HS-5 (cell line): ENCODE measurements at regions not wholly inside any gene's neighbourhood (a gene's known extent, or its start where the extent isn't known, plus 50 kb on each side); places are given as distances from the start of the nearest gene placed in this dataset.

Experiments
- DNase-seq: peaks from one replicate; pipeline ENCODE4 v3.0.0-alpha.2; 2012; ENCODE audit warnings: low read depth

DNA sequence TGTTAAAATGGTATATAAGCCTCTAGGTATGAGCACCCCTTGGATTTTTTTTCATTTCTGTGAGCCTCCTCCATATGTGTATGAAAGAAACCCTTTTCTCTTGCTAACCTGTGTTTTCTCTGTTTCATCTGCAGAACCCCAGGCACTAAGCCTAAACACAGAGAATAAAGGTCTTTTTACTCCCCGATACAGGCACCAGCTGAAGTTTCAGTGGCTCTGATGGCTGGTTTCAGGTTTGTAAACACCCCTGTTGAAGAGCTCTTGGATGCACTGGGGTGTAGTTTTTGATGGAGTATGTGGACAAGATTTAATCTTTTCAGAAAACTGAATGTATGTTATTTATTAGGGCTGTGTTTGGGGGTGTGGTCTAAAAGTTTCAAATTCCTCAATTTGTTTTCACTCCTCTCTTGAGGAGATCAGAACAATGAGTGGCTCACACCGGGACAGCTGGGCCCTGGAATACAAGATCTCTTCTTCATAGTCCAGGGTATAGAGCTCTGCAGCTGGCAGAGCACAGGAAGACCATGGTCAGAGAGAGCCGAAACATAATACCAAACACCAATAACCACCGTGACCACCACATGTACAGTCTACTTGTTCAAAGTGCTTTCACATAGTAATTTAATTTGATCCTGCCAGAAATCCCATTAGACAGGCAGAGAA lies 50.2 kb upstream of the VTCN1 start:
- no peak for DNase-seq
